ENCODE measurements at regions not wholly inside any gene's neighbourhood (a gene's known extent, or its start where the extent isn't known, plus 50 kb on each side); places are given as distances from the start of the nearest gene placed in this dataset.
A peak's percentile ranks its signal among the peaks of the same experiment; 100 is the strongest.

DNA sequence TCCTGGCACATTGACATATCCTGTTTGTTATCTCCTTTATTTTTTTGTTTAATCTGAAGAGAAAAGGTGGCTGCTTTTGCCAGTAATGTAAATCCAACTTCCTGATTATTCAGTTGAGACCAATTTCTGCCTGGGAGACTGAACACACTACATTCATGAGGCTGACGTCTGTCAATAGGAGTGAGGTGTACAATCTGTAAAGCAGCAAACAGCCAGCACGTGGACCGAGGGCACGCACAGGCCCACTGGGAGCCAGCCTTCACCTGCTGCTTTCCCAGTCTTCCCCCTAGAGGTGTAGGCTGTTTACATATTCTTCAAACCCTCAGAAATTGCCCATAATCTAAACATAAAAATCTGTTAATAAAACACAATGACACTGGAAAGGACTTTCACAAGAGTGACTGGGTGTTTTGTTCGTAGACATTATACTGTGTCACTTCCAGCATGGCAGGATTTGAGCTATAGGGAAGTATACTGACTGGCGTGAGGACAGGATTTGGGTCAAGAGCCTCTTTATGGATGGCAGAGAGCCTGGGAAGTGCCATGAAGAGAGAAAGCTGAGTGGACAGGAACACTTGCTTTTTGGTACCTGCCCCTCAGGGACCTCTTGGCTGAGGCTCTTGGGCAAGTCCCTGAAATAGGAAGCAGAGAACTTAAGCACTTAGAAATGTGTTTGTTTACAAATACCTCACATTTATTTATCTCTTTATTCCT, 552.9 kb upstream of the CAMK1G start:
- DNase-seq (ENCODE audit: low spot score) (no peak), ATAC-seq (ENCODE audit: low read depth) (no peak)
- Histone ChIP-seq H3K4me3 (ENCODE audit: severe bottlenecking) (no peak overlapping the region), H3K4me1 (ENCODE audit: insufficient read depth, poor library complexity, severe bottlenecking) (no peaks in the 10 kb centered on the region), H3K27ac (ENCODE audit: poor library complexity, severe bottlenecking) (no peak overlapping the region), H3K36me3 (ENCODE audit: low read depth) (no peaks in the 10 kb centered on the region), H3K27me3 (ENCODE audit: insufficient read depth, poor library complexity, severe bottlenecking) (no peaks in the 10 kb centered on the region), H3K9me3 (ENCODE audit: severe bottlenecking) (no peaks in the 10 kb centered on the region)
- TF ChIP-seq, protein P1, sequence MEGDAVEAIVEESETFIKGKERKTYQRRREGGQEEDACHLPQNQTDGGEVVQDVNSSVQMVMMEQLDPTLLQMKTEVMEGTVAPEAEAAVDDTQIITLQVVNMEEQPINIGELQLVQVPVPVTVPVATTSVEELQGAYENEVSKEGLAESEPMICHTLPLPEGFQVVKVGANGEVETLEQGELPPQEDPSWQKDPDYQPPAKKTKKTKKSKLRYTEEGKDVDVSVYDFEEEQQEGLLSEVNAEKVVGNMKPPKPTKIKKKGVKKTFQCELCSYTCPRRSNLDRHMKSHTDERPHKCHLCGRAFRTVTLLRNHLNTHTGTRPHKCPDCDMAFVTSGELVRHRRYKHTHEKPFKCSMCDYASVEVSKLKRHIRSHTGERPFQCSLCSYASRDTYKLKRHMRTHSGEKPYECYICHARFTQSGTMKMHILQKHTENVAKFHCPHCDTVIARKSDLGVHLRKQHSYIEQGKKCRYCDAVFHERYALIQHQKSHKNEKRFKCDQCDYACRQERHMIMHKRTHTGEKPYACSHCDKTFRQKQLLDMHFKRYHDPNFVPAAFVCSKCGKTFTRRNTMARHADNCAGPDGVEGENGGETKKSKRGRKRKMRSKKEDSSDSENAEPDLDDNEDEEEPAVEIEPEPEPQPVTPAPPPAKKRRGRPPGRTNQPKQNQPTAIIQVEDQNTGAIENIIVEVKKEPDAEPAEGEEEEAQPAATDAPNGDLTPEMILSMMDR (IDR thresholded peaks at IDR 0.05; ENCODE audit: poor library complexity, severe bottlenecking) = no peak

DNA sequence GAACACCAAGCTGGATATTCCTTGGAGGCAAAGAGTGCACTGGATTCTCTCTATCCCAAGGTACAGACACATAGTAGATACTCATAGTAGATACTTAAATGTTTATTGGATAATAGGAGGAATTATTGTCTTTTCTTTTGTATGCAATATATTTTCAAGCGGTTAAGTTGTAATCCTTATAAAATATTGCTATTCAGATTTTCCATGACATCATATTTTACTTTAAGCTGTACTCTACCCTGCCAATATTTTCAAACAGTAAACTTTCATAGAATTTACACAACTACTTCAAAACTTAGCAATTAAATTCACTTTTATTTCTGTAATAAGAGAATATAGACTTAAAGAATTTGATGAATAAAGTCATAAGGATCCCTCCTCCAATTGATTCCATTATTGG, 546.5 kb upstream of the CAMK1G start:
- TF ChIP-seq, protein P1 (IDR thresholded peaks at IDR 0.05; ENCODE audit: poor library complexity, severe bottlenecking) = no peak
- Histone ChIP-seq H3K27ac (ENCODE audit: poor library complexity, severe bottlenecking) (no peak overlapping the region), H3K27me3 (ENCODE audit: insufficient read depth, poor library complexity, severe bottlenecking) (no peaks in the 10 kb centered on the region), H3K36me3 (ENCODE audit: low read depth) (no peaks in the 10 kb centered on the region), H3K4me3 (ENCODE audit: severe bottlenecking) (no peak overlapping the region), H3K4me1 (ENCODE audit: insufficient read depth, poor library complexity, severe bottlenecking) (peaks cover 14% of the 10 kb centered on the region), H3K9me3 (ENCODE audit: severe bottlenecking) (no peaks in the 10 kb centered on the region)
- ATAC-seq (ENCODE audit: low read depth) (no peak), DNase-seq (ENCODE audit: low spot score) (no peak)

DNA sequence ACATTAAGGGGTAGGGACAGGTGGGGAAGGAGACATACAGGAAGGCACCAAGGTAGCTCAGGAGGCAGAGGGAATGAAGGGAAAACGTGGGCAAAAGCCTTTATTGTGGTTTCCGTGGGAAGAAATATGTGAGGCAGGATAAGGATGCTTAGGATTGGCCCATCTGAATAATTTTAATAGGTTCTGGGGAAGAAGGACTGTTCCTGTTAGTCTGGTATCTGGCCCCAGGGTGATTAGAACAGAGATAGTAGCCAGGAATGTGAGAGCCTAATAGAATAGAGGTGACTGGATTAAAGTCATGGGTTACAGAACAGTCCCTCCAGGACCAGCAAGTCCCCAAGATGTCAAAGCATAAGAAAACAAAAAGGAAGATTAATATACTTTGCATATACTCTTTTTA, 545.2 kb upstream of the CAMK1G start:
- Histone ChIP-seq H3K4me3 (ENCODE audit: severe bottlenecking) (no peak overlapping the region), H3K27ac (ENCODE audit: poor library complexity, severe bottlenecking) (peak overlapping the region; percentile 86), H3K27me3 (ENCODE audit: insufficient read depth, poor library complexity, severe bottlenecking) (no peaks in the 10 kb centered on the region), H3K36me3 (ENCODE audit: low read depth) (no peaks in the 10 kb centered on the region), H3K4me1 (ENCODE audit: insufficient read depth, poor library complexity, severe bottlenecking) (peaks cover 14% of the 10 kb centered on the region), H3K9me3 (ENCODE audit: severe bottlenecking) (no peaks in the 10 kb centered on the region)
- TF ChIP-seq, protein P1 (IDR thresholded peaks at IDR 0.05; ENCODE audit: poor library complexity, severe bottlenecking) = no peak
- DNase-seq (ENCODE audit: low spot score) = no peak
- ATAC-seq (ENCODE audit: low read depth) = no peak

DNA sequence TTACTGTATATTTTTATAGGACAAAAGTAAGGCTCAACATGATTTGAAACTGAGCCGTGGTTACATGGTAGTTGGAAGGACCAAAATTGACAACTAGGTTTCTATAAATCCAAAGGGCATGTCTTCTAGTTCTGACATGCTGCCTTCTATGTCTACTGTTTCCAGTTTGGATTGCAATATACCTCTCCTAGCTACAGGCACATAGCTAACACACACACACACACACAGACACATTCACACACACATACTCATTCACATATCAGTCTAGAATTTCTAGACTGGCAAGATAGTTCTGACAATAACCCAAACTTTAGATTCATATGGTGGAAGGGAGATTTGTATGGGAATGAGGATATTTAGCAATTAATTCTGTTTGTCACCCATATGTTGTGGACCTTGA, 544.8 kb upstream of the CAMK1G start:
- Histone ChIP-seq H3K27me3 (ENCODE audit: insufficient read depth, poor library complexity, severe bottlenecking) (no peaks in the 10 kb centered on the region), H3K9me3 (ENCODE audit: severe bottlenecking) (no peaks in the 10 kb centered on the region), H3K4me1 (ENCODE audit: insufficient read depth, poor library complexity, severe bottlenecking) (peaks cover 14% of the 10 kb centered on the region), H3K4me3 (ENCODE audit: severe bottlenecking) (no peak overlapping the region), H3K27ac (ENCODE audit: poor library complexity, severe bottlenecking) (peak overlapping the region; percentile 86), H3K36me3 (ENCODE audit: low read depth) (no peaks in the 10 kb centered on the region)
- TF ChIP-seq, protein P1 (IDR thresholded peaks at IDR 0.05; ENCODE audit: poor library complexity, severe bottlenecking) = no peak
- no peak for DNase-seq (ENCODE audit: low spot score)
- ATAC-seq (ENCODE audit: low read depth) = no peak

DNA sequence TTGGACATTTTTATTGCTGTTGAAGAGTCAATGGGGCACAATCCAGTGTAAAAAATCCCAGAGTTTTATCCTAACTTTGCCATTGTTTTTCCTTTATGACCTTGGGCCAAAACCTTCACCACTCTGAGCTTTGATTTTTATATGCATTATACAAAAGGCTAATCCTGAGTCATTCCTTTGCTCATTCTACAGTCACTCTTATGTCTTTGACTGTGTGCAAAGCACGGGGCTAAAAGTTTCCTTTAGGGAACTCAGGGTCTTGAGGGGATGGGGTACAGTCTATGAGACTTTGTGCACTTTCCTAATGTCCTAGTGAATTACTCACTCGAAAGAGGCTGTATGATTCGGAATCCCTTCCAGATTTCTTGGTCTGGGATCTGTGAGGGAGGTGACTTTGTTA, 543.2 kb upstream of the CAMK1G start:
- TF ChIP-seq, protein P1 (IDR thresholded peaks at IDR 0.05; ENCODE audit: poor library complexity, severe bottlenecking) = no peak
- H3K4me3 ChIP-seq (ENCODE audit: severe bottlenecking) = no peak overlapping the region
- DNase-seq (ENCODE audit: low spot score) (no peak), ATAC-seq (ENCODE audit: low read depth) (peak; percentile 33; the same call in 1 of the 3 replicates)
- peaks cover 18% of the 10 kb centered on the region for H3K4me1 ChIP-seq (ENCODE audit: insufficient read depth, poor library complexity, severe bottlenecking)
- H3K9me3 ChIP-seq (ENCODE audit: severe bottlenecking) = no peaks in the 10 kb centered on the region
- peak overlapping the region; percentile 86 for H3K27ac ChIP-seq (ENCODE audit: poor library complexity, severe bottlenecking)
- no peaks in the 10 kb centered on the region for H3K27me3 ChIP-seq (ENCODE audit: insufficient read depth, poor library complexity, severe bottlenecking)
- no peaks in the 10 kb centered on the region for H3K36me3 ChIP-seq (ENCODE audit: low read depth)

Measured in RWPE2 (cell line).